Suprapubic skin (tissue), 4 donors: ENCODE measurements at regions not wholly inside any gene's neighbourhood (a gene's known extent, or its start where the extent isn't known, plus 50 kb on each side); places are given as distances from the start of the nearest gene placed in this dataset.

ENCODE experiments used
- EP300 ChIP-seq: sonication (generic); formaldehyde crosslinking; IDR thresholded peaks from one replicate; pipeline ENCODE4 v1.6.1; 2017; ENCODE audit warnings: antibody characterized with exemption
- POLR2AphosphoS5 ChIP-seq, 3 donors: sonication (generic); formaldehyde crosslinking; IDR thresholded peaks; one replicate each; pipeline ENCODE4 v1.6.1; 2017; ENCODE audit warnings: antibody characterized with exemption in 3 of 3
- TF ChIP-seq, protein P1 (sequence below), 2 donors: fragments of 200-600 bp in 1 of 2; fragments of 450-650 bp in 1 of 2; sonication (generic) in 1 of 2; IDR thresholded peaks; one replicate each; pipeline ENCODE4 v1.5.1; 2016 to 2019; ENCODE audit warnings: antibody characterized with exemption in 2 of 2, mild to moderate bottlenecking in 1 of 2, moderate library complexity in 1 of 2

- TF ChIP-seq, protein P1, sequence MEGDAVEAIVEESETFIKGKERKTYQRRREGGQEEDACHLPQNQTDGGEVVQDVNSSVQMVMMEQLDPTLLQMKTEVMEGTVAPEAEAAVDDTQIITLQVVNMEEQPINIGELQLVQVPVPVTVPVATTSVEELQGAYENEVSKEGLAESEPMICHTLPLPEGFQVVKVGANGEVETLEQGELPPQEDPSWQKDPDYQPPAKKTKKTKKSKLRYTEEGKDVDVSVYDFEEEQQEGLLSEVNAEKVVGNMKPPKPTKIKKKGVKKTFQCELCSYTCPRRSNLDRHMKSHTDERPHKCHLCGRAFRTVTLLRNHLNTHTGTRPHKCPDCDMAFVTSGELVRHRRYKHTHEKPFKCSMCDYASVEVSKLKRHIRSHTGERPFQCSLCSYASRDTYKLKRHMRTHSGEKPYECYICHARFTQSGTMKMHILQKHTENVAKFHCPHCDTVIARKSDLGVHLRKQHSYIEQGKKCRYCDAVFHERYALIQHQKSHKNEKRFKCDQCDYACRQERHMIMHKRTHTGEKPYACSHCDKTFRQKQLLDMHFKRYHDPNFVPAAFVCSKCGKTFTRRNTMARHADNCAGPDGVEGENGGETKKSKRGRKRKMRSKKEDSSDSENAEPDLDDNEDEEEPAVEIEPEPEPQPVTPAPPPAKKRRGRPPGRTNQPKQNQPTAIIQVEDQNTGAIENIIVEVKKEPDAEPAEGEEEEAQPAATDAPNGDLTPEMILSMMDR (IDR thresholded peaks at IDR 0.05), result no peak
- no peak for TF ChIP-seq POLR2AphosphoS5 (IDR thresholded peaks at IDR 0.05)
- TF ChIP-seq EP300, result no peak
Measured at GRCh38 chr2:7272210-7272609, 355.0 kb downstream of the RNF144A start.
